Activated naive CD8-positive, alpha-beta T cell (primary cell): ENCODE measurements at regions not wholly inside any gene's neighbourhood (a gene's known extent, or its start where the extent isn't known, plus 50 kb on each side); places are given as distances from the start of the nearest gene placed in this dataset.

Experiments
- H3K27ac Mint-ChIP-seq: one replicate; pipeline ENCODE4 v1.8.0; 2021; ENCODE audit warnings: mixed read lengths
- H3K27me3 Mint-ChIP-seq: one replicate; pipeline ENCODE4 v1.8.0; 2021; ENCODE audit warnings: mixed read lengths
- H3K36me3 Mint-ChIP-seq: one replicate; pipeline ENCODE4 v1.8.0; 2021; ENCODE audit warnings: mixed read lengths
- H3K4me1 Mint-ChIP-seq: one replicate; pipeline ENCODE4 v1.8.0; 2021; ENCODE audit warnings: low read depth, mixed read lengths
- H3K4me3 Mint-ChIP-seq: one replicate; pipeline ENCODE4 v1.8.0; 2021; ENCODE audit warnings: mild to moderate bottlenecking, mixed read lengths
- H3K9me3 Mint-ChIP-seq: one replicate; pipeline ENCODE4 v1.8.0; 2021; ENCODE audit warnings: low read depth, mixed read lengths

DNA sequence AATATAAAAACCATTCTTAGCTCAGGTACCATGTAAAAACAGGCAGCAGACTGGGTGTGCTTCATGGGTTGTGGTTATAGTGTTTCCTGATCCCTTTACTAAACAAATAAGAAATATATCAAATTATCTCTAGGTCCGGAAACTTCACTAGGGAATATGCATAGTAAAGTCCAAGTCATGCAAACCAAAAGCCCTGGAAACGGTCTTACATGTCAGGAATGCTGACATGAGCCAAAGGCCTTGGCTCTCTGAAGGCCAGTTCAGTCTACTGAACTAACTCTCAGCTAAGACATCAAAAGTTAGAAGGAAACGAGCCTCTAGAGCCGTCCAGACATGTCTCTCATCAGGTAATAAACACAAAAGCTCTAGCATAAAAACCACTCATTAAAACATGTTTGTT is 778.9 kb upstream of the ZNF608 start:
- Mint-ChIP-seq H3K4me3 (no peak overlapping the region), H3K27me3 (no peaks in the 10 kb centered on the region), H3K9me3 (peaks cover 5% of the 10 kb centered on the region), H3K27ac (no peak overlapping the region), H3K36me3 (no peaks in the 10 kb centered on the region), H3K4me1 (no peaks in the 10 kb centered on the region)

DNA sequence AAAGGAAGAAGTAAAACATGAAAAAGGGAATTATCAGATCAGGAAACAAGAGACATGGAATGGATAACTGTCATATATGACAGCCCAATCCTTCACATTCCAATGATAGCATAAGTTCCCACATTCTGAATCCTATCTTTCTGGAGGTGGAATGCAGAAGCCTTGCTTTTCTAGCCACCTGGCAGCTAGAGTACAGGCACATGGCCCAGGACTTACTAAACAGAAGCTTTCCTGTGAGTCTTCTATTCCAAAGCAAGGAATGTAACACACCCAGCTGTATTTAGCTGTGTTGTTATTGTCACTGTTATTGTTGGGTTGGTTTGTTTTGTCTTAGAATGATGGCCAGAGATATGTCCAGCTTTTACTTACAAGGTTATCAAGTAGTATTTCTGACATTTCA is 780.5 kb upstream of the ZNF608 start:
- Mint-ChIP-seq H3K36me3 (no peaks in the 10 kb centered on the region), H3K9me3 (no peaks in the 10 kb centered on the region), H3K4me1 (no peaks in the 10 kb centered on the region), H3K27ac (no peak overlapping the region), H3K4me3 (no peak overlapping the region), H3K27me3 (no peaks in the 10 kb centered on the region)

DNA sequence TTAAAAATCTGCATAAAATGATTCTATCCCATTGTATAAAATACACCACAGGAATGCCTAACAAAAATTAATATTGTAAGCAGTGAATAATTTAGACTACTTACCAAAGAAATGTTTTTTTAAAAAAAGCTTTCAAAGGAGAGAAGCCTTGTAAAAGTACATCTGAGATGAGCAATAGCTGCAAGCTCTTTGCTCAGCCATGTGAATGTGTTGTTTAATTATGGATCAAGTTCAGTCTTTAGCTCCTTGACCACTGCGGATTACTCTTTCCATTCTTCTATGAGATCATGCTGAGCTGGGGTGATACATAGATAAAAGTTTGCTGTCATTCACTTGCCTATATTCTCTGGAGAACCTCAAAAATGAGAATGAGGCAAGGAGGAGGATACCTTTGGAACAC is 782.4 kb upstream of the ZNF608 start:
- H3K4me3 Mint-ChIP-seq, result no peak overlapping the region
- H3K27me3 Mint-ChIP-seq, result no peaks in the 10 kb centered on the region
- H3K27ac Mint-ChIP-seq, result no peak overlapping the region
- no peaks in the 10 kb centered on the region for H3K36me3 Mint-ChIP-seq
- no peaks in the 10 kb centered on the region for H3K4me1 Mint-ChIP-seq
- peaks cover 4% of the 10 kb centered on the region for H3K9me3 Mint-ChIP-seq

DNA sequence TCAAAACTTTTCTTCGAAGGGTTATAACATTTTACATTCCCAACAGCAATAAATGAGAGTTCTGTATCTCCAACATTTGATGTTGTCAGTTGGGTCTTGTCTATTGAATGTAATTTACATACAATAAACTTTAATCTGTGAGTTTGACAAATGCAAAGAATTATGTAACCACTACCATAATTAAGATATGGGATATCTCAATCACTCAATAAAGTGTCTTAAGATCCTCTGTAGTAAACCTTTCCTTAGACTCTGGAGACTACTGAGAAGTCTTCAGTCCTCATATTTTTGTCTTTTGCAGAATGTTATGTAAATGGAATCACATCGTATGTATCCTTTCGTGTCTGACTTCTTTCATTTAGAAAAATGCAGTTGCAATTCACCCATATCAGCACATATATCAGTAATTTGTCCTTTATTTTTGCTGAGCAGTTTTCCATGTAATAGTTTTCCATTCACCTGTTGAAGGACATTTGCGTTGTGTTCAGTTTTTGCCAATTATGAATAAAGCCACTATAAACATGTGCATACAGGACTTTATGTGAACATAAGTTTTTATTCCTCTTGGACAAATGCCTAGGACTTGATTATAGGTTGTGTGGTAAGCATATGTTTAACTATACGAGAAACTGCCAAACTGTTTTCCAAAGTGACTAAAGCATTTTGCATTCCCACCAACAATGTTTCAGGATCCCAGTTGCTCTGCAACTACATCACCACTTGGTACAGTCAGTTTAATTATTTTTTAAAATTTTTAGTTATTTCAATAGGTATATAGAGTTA is 784.6 kb upstream of the ZNF608 start:
- H3K9me3 Mint-ChIP-seq, result peaks cover 11% of the 10 kb centered on the region
- H3K27me3 Mint-ChIP-seq, result no peaks in the 10 kb centered on the region
- H3K27ac Mint-ChIP-seq, result no peak overlapping the region
- no peak overlapping the region for H3K4me3 Mint-ChIP-seq
- no peaks in the 10 kb centered on the region for H3K4me1 Mint-ChIP-seq
- peaks cover 3% of the 10 kb centered on the region for H3K36me3 Mint-ChIP-seq

DNA sequence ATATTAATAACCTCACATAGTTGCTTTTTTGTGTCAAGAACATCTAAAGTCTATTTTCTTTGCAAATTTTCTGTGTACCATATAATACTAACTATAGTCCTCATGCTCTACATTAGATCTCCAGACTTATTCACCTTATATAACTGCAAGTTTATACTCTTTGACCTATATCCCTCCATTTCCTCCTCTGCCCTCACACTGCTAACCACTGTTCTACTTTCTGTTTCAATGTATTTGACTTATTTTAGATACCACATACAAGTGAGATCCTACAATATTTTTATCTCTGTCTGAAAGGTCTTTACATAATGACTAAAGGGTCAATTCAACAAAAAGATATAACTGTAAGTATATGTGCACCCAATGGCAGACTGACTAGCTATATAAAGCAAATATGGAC is 789.7 kb upstream of the ZNF608 start:
- no peak overlapping the region for H3K27ac Mint-ChIP-seq
- H3K4me1 Mint-ChIP-seq, result no peaks in the 10 kb centered on the region
- no peak overlapping the region for H3K4me3 Mint-ChIP-seq

DNA sequence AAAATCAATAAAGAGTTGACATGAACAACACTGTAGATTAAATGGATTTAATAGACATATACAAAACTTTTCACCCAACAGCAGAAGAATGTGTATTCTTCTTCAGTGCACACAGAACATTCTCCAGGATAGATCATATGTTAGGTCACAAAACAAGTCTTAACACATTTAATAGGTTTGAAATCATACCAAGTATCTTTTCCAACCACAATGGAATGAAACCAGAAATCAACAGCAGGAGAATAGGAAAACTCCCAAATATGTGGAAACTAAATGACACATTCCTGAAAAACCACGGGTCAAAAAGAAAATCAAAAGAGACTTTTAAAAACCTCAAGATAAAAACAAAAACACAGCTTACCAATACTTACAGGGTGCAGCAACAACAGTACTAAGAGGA is 790.1 kb upstream of the ZNF608 start:
- Mint-ChIP-seq H3K4me1 (no peaks in the 10 kb centered on the region), H3K36me3 (peaks cover 3% of the 10 kb centered on the region), H3K27ac (no peak overlapping the region), H3K4me3 (no peak overlapping the region), H3K9me3 (peaks cover 27% of the 10 kb centered on the region), H3K27me3 (no peaks in the 10 kb centered on the region)

More for the DNA sequence above, 789.7 kb upstream of the ZNF608 start:
- Mint-ChIP-seq H3K27me3 (no peaks in the 10 kb centered on the region), H3K36me3 (peaks cover 3% of the 10 kb centered on the region), H3K9me3 (peaks cover 27% of the 10 kb centered on the region)

DNA sequence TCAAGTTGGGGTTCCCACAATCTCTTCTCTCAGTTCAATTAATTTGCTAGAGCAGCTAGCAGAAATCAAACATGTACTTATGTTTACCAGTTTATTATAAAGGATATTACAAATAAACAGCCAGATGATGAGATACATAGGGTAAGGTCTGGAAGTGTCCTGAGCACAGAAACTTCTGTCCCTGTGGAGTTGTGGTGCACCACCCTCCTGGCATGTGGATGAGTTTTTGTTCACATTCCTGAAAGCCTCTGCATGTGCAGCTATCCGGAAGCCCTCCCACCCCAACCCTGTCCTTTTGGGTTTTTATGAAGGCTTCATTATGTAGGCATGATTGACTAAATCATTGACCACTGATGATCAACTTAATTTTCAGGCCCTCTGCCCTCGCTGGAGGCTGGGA is 791.2 kb upstream of the ZNF608 start:
- peaks cover 27% of the 10 kb centered on the region for H3K9me3 Mint-ChIP-seq
- no peaks in the 10 kb centered on the region for H3K4me1 Mint-ChIP-seq
- H3K27me3 Mint-ChIP-seq, result no peaks in the 10 kb centered on the region
- H3K36me3 Mint-ChIP-seq, result peaks cover 3% of the 10 kb centered on the region
- H3K4me3 Mint-ChIP-seq, result no peak overlapping the region
- no peak overlapping the region for H3K27ac Mint-ChIP-seq

DNA sequence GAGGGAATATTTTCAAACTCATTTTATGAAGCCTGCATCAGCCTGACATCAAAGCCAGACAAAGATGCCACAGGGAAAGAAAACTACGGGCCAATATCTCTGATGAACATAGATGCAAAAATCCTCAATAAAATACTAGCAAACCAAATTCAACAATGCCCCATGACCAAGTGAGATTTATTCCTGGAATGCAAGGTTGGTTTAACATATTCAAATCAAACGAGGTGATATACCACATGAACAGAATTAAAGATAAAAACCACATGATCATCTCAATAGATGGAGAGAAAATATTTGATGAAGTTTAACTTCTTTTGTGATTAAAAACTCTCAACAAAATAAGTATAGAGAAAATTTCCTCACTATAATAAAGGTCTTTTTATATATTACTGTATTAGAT is 792.0 kb upstream of the ZNF608 start:
- Mint-ChIP-seq H3K27me3 (no peaks in the 10 kb centered on the region), H3K27ac (no peak overlapping the region), H3K9me3 (peaks cover 23% of the 10 kb centered on the region), H3K4me1 (no peaks in the 10 kb centered on the region), H3K4me3 (no peak overlapping the region), H3K36me3 (peaks cover 3% of the 10 kb centered on the region)

DNA sequence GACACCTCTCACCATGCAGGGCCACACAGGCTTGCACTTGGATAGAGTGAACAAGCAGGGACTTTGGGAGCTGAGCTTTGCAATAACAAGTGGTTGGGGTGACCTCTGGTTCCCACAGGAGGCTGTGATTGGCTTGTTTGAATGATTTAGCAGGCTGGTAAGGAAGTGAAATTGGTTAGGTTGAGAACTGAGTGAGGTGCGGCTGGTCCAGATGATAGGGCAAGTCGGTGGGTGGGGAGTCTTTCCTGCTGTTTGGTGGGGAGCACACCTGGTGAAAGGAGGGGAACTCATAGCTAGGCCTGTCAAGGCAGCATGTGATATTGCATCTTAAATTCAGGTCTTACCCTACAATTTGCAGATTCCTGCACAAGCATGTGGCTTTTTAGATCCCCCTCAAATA is 794.6 kb upstream of the ZNF608 start:
- Mint-ChIP-seq H3K36me3 (no peaks in the 10 kb centered on the region), H3K4me1 (no peaks in the 10 kb centered on the region), H3K27me3 (no peaks in the 10 kb centered on the region), H3K9me3 (peaks cover 21% of the 10 kb centered on the region), H3K4me3 (no peak overlapping the region), H3K27ac (no peak overlapping the region)

DNA sequence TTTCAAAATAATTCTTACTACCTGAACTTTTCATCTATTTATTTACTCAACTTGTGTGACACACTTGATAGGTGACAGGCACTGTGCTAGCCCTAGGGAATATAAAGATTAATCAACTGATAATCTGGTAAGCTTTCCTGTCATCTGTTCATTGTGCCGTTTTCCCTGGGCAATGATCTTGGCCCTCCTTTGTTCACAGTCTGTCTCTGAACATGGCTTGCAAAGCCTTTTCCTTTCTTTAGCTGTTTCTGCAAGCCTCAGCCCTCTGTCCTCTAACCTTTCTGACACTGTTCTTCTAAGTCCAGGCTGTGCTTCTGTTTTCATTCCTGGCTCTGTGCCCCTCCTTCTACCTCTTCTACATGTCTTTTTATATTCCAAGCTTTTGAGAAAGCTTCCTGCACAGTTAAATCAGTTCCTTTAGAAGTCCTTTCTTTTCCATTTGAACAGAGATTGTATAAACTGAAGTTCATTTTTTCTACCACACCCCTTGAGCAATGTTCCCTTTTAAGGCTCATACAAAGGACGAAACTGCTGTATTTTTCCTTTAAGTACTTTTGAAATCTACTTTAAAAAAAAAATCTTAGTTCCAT is 803.0 kb upstream of the ZNF608 start:
- no peak overlapping the region for H3K4me3 Mint-ChIP-seq
- H3K9me3 Mint-ChIP-seq, result peaks cover 18% of the 10 kb centered on the region
- H3K36me3 Mint-ChIP-seq, result no peaks in the 10 kb centered on the region
- H3K4me1 Mint-ChIP-seq, result no peaks in the 10 kb centered on the region
- no peak overlapping the region for H3K27ac Mint-ChIP-seq
- H3K27me3 Mint-ChIP-seq, result no peaks in the 10 kb centered on the region

DNA sequence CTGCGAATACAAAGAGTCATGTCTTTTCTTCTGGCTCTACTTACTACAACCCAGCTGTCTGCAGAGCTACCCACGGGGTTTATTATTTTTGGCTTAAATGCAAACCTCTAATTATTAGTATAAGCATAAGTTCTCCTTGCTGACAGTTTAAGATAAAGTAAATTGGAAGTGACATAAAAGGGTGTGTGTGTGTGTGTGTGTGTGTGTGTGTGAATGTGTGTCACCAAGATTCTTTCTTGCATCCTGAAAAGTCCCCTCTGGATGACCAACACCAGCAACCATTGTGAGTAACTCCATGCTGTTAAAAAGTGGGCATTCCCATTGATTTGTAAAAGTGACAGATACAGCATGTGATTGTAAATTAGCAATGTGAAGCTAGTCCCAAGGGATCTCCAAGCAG is 803.8 kb upstream of the ZNF608 start:
- Mint-ChIP-seq H3K4me3 (no peak overlapping the region), H3K4me1 (no peaks in the 10 kb centered on the region), H3K27ac (no peak overlapping the region), H3K27me3 (no peaks in the 10 kb centered on the region), H3K9me3 (peaks cover 17% of the 10 kb centered on the region), H3K36me3 (no peaks in the 10 kb centered on the region)

DNA sequence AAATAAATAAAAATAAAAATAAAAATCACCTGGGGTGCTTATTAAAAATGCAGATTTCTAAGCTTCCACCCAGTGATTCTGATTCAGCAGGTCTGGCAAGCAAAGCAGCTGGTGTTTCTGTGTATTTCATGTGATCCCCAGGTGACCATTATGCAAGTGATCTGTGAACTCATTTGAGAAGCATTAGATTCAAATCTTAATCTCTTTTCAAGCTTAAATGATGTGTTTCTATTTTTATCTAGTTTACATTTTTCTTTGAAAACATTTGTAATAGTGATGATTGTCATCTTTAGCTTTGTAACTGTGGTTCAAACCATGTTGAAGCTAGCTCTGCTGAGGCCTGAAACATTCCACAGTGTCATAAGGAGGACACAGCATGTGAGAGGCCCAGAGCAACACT is 804.8 kb upstream of the ZNF608 start:
- Mint-ChIP-seq H3K4me3 (no peak overlapping the region), H3K27ac (no peak overlapping the region), H3K9me3 (peaks cover 20% of the 10 kb centered on the region), H3K36me3 (no peaks in the 10 kb centered on the region), H3K27me3 (no peaks in the 10 kb centered on the region), H3K4me1 (no peaks in the 10 kb centered on the region)

DNA sequence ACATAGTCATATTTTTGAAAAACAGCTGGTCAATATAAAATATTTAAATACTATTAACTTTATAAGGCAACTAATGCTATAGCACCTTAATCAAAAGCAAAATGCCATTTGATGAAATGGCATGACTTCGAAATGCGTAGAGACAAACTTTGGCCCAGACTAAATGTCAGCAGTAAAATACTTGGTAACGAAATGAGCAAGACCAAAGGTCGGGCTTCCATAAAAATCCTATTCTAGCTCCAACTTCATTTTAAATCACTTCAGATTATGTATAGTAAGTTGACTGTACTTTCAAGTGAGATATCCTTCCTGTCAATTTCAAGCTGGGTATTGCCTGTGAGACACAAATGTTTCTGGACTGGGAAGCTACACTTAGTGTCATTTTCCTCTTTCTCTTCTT is 805.4 kb upstream of the ZNF608 start:
- no peak overlapping the region for H3K27ac Mint-ChIP-seq
- H3K9me3 Mint-ChIP-seq, result peaks cover 18% of the 10 kb centered on the region

DNA sequence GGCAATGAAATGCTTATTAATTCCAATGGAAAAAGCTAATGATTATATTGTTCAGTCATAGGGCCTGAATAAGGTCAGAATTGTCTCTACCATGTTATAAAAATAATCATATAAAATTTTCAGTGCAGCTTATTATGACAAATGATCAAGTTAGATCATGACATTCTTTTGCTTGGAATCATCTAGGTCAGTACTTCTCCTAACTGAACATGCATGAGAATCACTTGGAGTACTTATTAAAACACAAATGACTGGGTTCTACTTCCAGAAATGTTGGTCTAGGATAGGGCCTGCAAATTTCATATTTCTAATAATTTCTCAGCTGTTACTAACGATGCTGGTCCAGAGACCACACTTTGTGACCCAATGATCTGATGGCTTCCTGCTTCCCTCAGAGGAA is 806.0 kb upstream of the ZNF608 start:
- Mint-ChIP-seq H3K4me3 (no peak overlapping the region), H3K27me3 (no peaks in the 10 kb centered on the region), H3K36me3 (no peaks in the 10 kb centered on the region), H3K27ac (no peak overlapping the region), H3K9me3 (peaks cover 16% of the 10 kb centered on the region), H3K4me1 (no peaks in the 10 kb centered on the region)

More for the DNA sequence above, 805.4 kb upstream of the ZNF608 start:
- H3K36me3 Mint-ChIP-seq, result no peaks in the 10 kb centered on the region
- no peaks in the 10 kb centered on the region for H3K4me1 Mint-ChIP-seq
- no peaks in the 10 kb centered on the region for H3K27me3 Mint-ChIP-seq
- no peak overlapping the region for H3K4me3 Mint-ChIP-seq

DNA sequence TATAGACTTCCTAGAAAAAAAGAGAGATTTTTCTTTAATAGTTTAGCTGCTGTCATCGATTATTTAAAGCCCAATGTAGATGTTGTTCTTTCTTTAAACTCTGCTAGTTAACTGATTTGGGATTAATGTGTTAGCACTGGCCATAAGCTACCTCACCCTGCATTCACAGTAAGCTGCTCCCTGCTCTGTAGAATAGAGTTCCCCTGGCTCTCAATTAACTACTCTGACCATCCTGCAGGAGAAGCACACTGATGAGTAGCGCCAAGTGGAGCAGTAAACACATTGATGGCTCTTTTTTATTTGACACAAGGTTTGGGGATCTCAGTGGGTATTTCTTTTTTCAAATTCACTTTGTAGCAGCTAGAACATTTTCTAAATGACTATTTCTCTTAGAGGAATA is 807.9 kb upstream of the ZNF608 start:
- Mint-ChIP-seq H3K9me3 (peaks cover 6% of the 10 kb centered on the region), H3K27me3 (no peaks in the 10 kb centered on the region), H3K36me3 (no peaks in the 10 kb centered on the region), H3K27ac (no peak overlapping the region), H3K4me3 (no peak overlapping the region), H3K4me1 (no peaks in the 10 kb centered on the region)

DNA sequence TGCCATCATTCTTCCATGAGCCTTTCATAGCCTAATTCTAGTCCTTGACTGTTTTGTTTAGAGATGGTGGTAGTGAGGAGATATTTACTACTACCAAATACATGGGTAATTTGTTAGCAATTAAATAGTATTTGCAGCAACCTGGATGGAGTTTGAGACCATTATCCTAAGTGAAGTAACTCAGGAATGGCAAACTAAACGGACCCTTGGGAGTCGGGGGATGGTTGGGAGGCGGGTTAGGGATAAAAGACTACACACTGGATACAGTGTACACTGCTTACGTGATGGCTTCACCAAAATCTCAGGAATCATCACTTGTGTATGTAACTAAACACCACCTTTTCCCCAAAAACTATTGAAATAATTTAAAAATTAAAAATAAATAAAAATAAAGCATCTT is 809.2 kb upstream of the ZNF608 start:
- Mint-ChIP-seq H3K36me3 (no peaks in the 10 kb centered on the region), H3K27me3 (no peaks in the 10 kb centered on the region), H3K27ac (no peak overlapping the region), H3K4me1 (no peaks in the 10 kb centered on the region), H3K9me3 (peaks cover 3% of the 10 kb centered on the region), H3K4me3 (no peak overlapping the region)
